IPS DF 6.9 (cell line): ENCODE measurements at regions not wholly inside any gene's neighbourhood (a gene's known extent, or its start where the extent isn't known, plus 50 kb on each side); places are given as distances from the start of the nearest gene placed in this dataset.

Experiments
- DNase-seq: peaks from one replicate; pipeline ENCODE4 v3.0.0-alpha.2; 2013; ENCODE audit warnings: low read depth, low spot score
- H3K27ac ChIP-seq: one replicate; pipeline ENCODE4 v1.5.1; 2013; ENCODE audit warnings: low read length, control low read depth
- H3K27me3 ChIP-seq: 2 replicates; pipeline ENCODE4 v1.6.1; 2013; ENCODE audit warnings: mild to moderate bottlenecking, low read length; ENCODE audit not compliant: control insufficient read depth, insufficient read depth
- H3K36me3 ChIP-seq: 2 replicates; pipeline ENCODE4 v1.6.1; 2013; ENCODE audit warnings: low read length; ENCODE audit not compliant: control insufficient read depth, insufficient read depth
- H3K4me1 ChIP-seq: 2 replicates; pipeline ENCODE4 v1.6.1; 2013; ENCODE audit warnings: low read length; ENCODE audit not compliant: control insufficient read depth, insufficient read depth
- H3K4me3 ChIP-seq: 2 replicates; pipeline ENCODE4 v1.5.1; 2013; ENCODE audit warnings: mild to moderate bottlenecking, low read length
- H3K9me3 ChIP-seq: 2 replicates; pipeline ENCODE4 v1.6.1; 2013; ENCODE audit warnings: low read length, inconsistent platforms; ENCODE audit not compliant: control insufficient read depth, insufficient read depth
- WGBS: extraction: QIAGEN DNeasy Blood & Tissue Kit; methylation state at CpG from one replicate; pipeline ENCODE4 v1.1.7; 2013; ENCODE audit warnings: mixed read lengths, missing lambda C conversion rate; ENCODE audit not compliant: insufficient read length, insufficient coverage; 5-methylcytosine and 5-hydroxymethylcytosine counted together

GRCh38 chr12:19882346-19882745 is 443.1 kb downstream of the AEBP2 start:
- WGBS, result no CpG with 5 or more reads among the region's 3 CpGs
- no peak overlapping the region for H3K27ac ChIP-seq
- no peak for DNase-seq

GRCh38 chr12:19884021-19884492 is 444.8 kb downstream of the AEBP2 start:
- Histone ChIP-seq H3K4me1 (no peaks in the 10 kb centered on the region), H3K4me3 (no peak overlapping the region), H3K36me3 (no peaks in the 10 kb centered on the region), H3K27me3 (no peaks in the 10 kb centered on the region), H3K27ac (no peak overlapping the region), H3K9me3 (no peaks in the 10 kb centered on the region)
- WGBS, result no CpG with 5 or more reads among the region's 3 CpGs
- DNase-seq, result no peak

More at GRCh38 chr12:19882346-19882745, 443.1 kb downstream of the AEBP2 start:
- H3K36me3 ChIP-seq, result no peaks in the 10 kb centered on the region
- no peak overlapping the region for H3K4me3 ChIP-seq
- H3K4me1 ChIP-seq, result no peaks in the 10 kb centered on the region
- no peaks in the 10 kb centered on the region for H3K27me3 ChIP-seq
- no peaks in the 10 kb centered on the region for H3K9me3 ChIP-seq

- DNase-seq, result no peak
- H3K27ac ChIP-seq, result no peak overlapping the region
- no peaks in the 10 kb centered on the region for H3K4me1 ChIP-seq
- WGBS, result no CpG with 5 or more reads among the region's 8 CpGs
- H3K9me3 ChIP-seq, result no peaks in the 10 kb centered on the region
- no peak overlapping the region for H3K4me3 ChIP-seq
- H3K36me3 ChIP-seq, result no peaks in the 10 kb centered on the region
- H3K27me3 ChIP-seq, result no peaks in the 10 kb centered on the region
Observed at GRCh38 chr12:19885093-19885812, 446.0 kb downstream of the AEBP2 start.

GRCh38 chr12:19886065-19886464 is 446.8 kb downstream of the AEBP2 start:
- H3K36me3 ChIP-seq, result no peaks in the 10 kb centered on the region
- H3K4me1 ChIP-seq, result no peaks in the 10 kb centered on the region
- no peaks in the 10 kb centered on the region for H3K27me3 ChIP-seq
- no peak overlapping the region for H3K27ac ChIP-seq
- DNase-seq, result no peak
- no peak overlapping the region for H3K4me3 ChIP-seq
- WGBS, result no CpG with 5 or more reads among the region's 4 CpGs
- H3K9me3 ChIP-seq, result no peaks in the 10 kb centered on the region

GRCh38 chr12:19886639-19887064 is 447.4 kb downstream of the AEBP2 start:
- no peak for DNase-seq
- Histone ChIP-seq H3K27ac (no peak overlapping the region), H3K9me3 (no peaks in the 10 kb centered on the region), H3K4me3 (no peak overlapping the region), H3K27me3 (no peaks in the 10 kb centered on the region), H3K4me1 (no peaks in the 10 kb centered on the region), H3K36me3 (no peaks in the 10 kb centered on the region)
- no CpG with 5 or more reads among the region's 5 CpGs for WGBS

GRCh38 chr12:19890024-19890423 is 450.7 kb downstream of the AEBP2 start:
- Histone ChIP-seq H3K4me1 (no peaks in the 10 kb centered on the region), H3K27me3 (no peaks in the 10 kb centered on the region), H3K9me3 (no peaks in the 10 kb centered on the region), H3K36me3 (no peaks in the 10 kb centered on the region), H3K27ac (no peak overlapping the region), H3K4me3 (no peak overlapping the region)
- DNase-seq, result no peak

- Histone ChIP-seq H3K27ac (no peak overlapping the region), H3K36me3 (no peaks in the 10 kb centered on the region), H3K27me3 (no peaks in the 10 kb centered on the region), H3K9me3 (no peaks in the 10 kb centered on the region), H3K4me1 (no peaks in the 10 kb centered on the region), H3K4me3 (no peak overlapping the region)
- DNase-seq, result no peak
- WGBS, result no CpG with 5 or more reads among the region's 4 CpGs
Observed at GRCh38 chr12:19891936-19892591, 452.8 kb downstream of the AEBP2 start.

- H3K9me3 ChIP-seq, result no peaks in the 10 kb centered on the region
- no peak overlapping the region for H3K27ac ChIP-seq
- DNase-seq, result no peak
- no peaks in the 10 kb centered on the region for H3K36me3 ChIP-seq
- WGBS, result no CpG with 5 or more reads among the region's 1 CpG
- H3K4me1 ChIP-seq, result no peaks in the 10 kb centered on the region
- H3K4me3 ChIP-seq, result no peak overlapping the region
- H3K27me3 ChIP-seq, result no peaks in the 10 kb centered on the region
Observed at GRCh38 chr12:19893514-19893913, 454.2 kb downstream of the AEBP2 start.

- H3K9me3 ChIP-seq, result no peaks in the 10 kb centered on the region
- H3K27me3 ChIP-seq, result no peaks in the 10 kb centered on the region
- H3K36me3 ChIP-seq, result no peaks in the 10 kb centered on the region
- H3K4me1 ChIP-seq, result no peaks in the 10 kb centered on the region
- H3K27ac ChIP-seq, result no peak overlapping the region
- DNase-seq, result no peak
- whole genome bisulfite sequencing, result no CpG with 5 or more reads among the region's 1 CpG
- H3K4me3 ChIP-seq, result no peak overlapping the region
Observed at GRCh38 chr12:19894050-19894449, 454.8 kb downstream of the AEBP2 start.

- Histone ChIP-seq H3K27ac (no peak overlapping the region), H3K9me3 (no peaks in the 10 kb centered on the region), H3K36me3 (no peaks in the 10 kb centered on the region), H3K27me3 (no peaks in the 10 kb centered on the region), H3K4me1 (no peaks in the 10 kb centered on the region), H3K4me3 (no peak overlapping the region)
- DNase-seq, result no peak
- 100% methylated on average over 1 of the region's 5 CpGs for WGBS
Observed at GRCh38 chr12:19894803-19895202, 455.5 kb downstream of the AEBP2 start.
